ENCODE measurements at regions not wholly inside any gene's neighbourhood (a gene's known extent, or its start where the extent isn't known, plus 50 kb on each side); places are given as distances from the start of the nearest gene placed in this dataset.
"Not testable (repeated sequence)": the region's sequence is repeated elsewhere in the genome, so short reads cannot be mapped to it uniquely, and the experiment has no call there.

GRCh38 chr18:10320791-10321190 is 133.6 kb upstream of the APCDD1 start:
- DNase-seq, result peak; percentile 78

- DNase-seq, result no peak
These were observed 132.9 kb upstream of the APCDD1 start for GRCh38 chr18:10321576-10321975.

GRCh38 chr18:10322004-10322403 is 132.4 kb upstream of the APCDD1 start:
- no peak for DNase-seq

- peak; percentile 39 for DNase-seq
These were observed 132.0 kb upstream of the APCDD1 start for GRCh38 chr18:10322435-10322834.

GRCh38 chr18:10329101-10329500 is 125.3 kb upstream of the APCDD1 start:
- DNase-seq, result peak; percentile 78

- no peak for DNase-seq
These were observed 124.0 kb upstream of the APCDD1 start for GRCh38 chr18:10330428-10330827.

- no peak for DNase-seq
These were observed 122.0 kb upstream of the APCDD1 start for GRCh38 chr18:10332452-10332851.

- no peak for DNase-seq
These were observed 117.6 kb upstream of the APCDD1 start for GRCh38 chr18:10336749-10337350.

GRCh38 chr18:10340821-10341220 is 113.6 kb upstream of the APCDD1 start:
- DNase-seq, result no peak

GRCh38 chr18:10343778-10344177 is 110.7 kb upstream of the APCDD1 start:
- no peak for DNase-seq

GRCh38 chr18:10346749-10347415 is 107.6 kb upstream of the APCDD1 start:
- no peak for DNase-seq

- DNase-seq, result peak; percentile 61
These were observed 104.9 kb upstream of the APCDD1 start for GRCh38 chr18:10349561-10349960.

- no peak for DNase-seq
These were observed 103.8 kb upstream of the APCDD1 start for GRCh38 chr18:10350661-10351060.

GRCh38 chr18:10351219-10351818 is 103.1 kb upstream of the APCDD1 start:
- peak; percentile 82 for DNase-seq

GRCh38 chr18:10351858-10352257 is 102.6 kb upstream of the APCDD1 start:
- no peak for DNase-seq

- no peak for DNase-seq
These were observed 101.8 kb upstream of the APCDD1 start for GRCh38 chr18:10352671-10353070.

- peak; percentile 89 for DNase-seq
These were observed 100.6 kb upstream of the APCDD1 start for GRCh38 chr18:10353791-10354190.

GRCh38 chr18:10354241-10354811 is 100.1 kb upstream of the APCDD1 start:
- DNase-seq, result no peak

- no peak for DNase-seq
These were observed 99.5 kb upstream of the APCDD1 start for GRCh38 chr18:10354890-10355289.

- DNase-seq, result not testable (repeated sequence)
These were observed 97.4 kb upstream of the APCDD1 start for GRCh38 chr18:10356999-10357398.

GRCh38 chr18:10361660-10362059 is 92.8 kb upstream of the APCDD1 start:
- no peak for DNase-seq

- DNase-seq, result no peak
These were observed 89.4 kb upstream of the APCDD1 start for GRCh38 chr18:10365021-10365500.

- DNase-seq, result no peak
These were observed 88.5 kb upstream of the APCDD1 start for GRCh38 chr18:10365901-10366300.

GRCh38 chr18:10367836-10368235 is 86.6 kb upstream of the APCDD1 start:
- no peak for DNase-seq
